MM.1S (cell line): ENCODE measurements at regions not wholly inside any gene's neighbourhood (a gene's known extent, or its start where the extent isn't known, plus 50 kb on each side); places are given as distances from the start of the nearest gene placed in this dataset.

Source experiments
- DNase-seq: peaks from one replicate; pipeline ENCODE4 v3.0.0-alpha.2; 2015
- H2AFZ ChIP-seq: fragments of 300-600 bp; sonication (generic); 2 replicates; pipeline ENCODE4 v1.6.0; 2016; ENCODE audit warnings: antibody characterized with exemption, low read length
- H3F3A ChIP-seq: fragments of 300-600 bp; sonication (generic); 2 replicates; pipeline ENCODE4 v1.6.1; 2016; ENCODE audit warnings: mild to moderate bottlenecking, antibody characterized with exemption, low read length, moderate library complexity, mixed read lengths; ENCODE audit not compliant: insufficient read depth
- H3K27ac ChIP-seq: fragments of 300-600 bp; sonication (generic); 2 replicates; pipeline ENCODE4 v1.5.1; 2016; ENCODE audit warnings: mild to moderate bottlenecking, low read length
- H3K27me3 ChIP-seq: fragments of 300-600 bp; sonication (generic); replicated peaks from 2 replicates; pipeline ENCODE4 v1.6.0; 2016; ENCODE audit warnings: low read length; ENCODE audit not compliant: insufficient read depth
- H3K36me3 ChIP-seq: fragments of 300-600 bp; sonication (generic); replicated peaks from 2 replicates; pipeline ENCODE4 v1.6.1; 2016; ENCODE audit warnings: mild to moderate bottlenecking, low read length, mixed read lengths; ENCODE audit not compliant: insufficient read depth
- H3K4me1 ChIP-seq: fragments of 300-600 bp; sonication (generic); 2 replicates; pipeline ENCODE4 v1.6.1; 2016; ENCODE audit warnings: low read length, mixed read lengths
- H3K4me2 ChIP-seq: fragments of 300-600 bp; sonication (generic); 2 replicates; pipeline ENCODE4 v1.6.0; 2016; ENCODE audit warnings: low read depth, low read length
- H3K4me3 ChIP-seq: fragments of 300-600 bp; sonication (generic); 2 replicates; pipeline ENCODE4 v1.5.1; 2016; ENCODE audit warnings: low read length, mixed read lengths
- H3K79me2 ChIP-seq: fragments of 300-600 bp; sonication (generic); 2 replicates; pipeline ENCODE4 v1.6.1; 2016; ENCODE audit warnings: mixed run types, low read length, mixed read lengths
- H3K9ac ChIP-seq: fragments of 300-600 bp; sonication (generic); 2 replicates; pipeline ENCODE4 v1.6.1; 2016; ENCODE audit warnings: low read length, mixed read lengths
- H3K9me2 ChIP-seq: fragments of 300-600 bp; sonication (generic); replicated peaks from 2 replicates; pipeline ENCODE4 v1.6.1; 2016; ENCODE audit warnings: mild to moderate bottlenecking, low read length, mixed read lengths; ENCODE audit not compliant: insufficient read depth
- H3K9me3 ChIP-seq: fragments of 300-600 bp; sonication (generic); replicated peaks from 2 replicates; pipeline ENCODE4 v1.6.1; 2016; ENCODE audit warnings: mild to moderate bottlenecking, low read length, mixed read lengths; ENCODE audit not compliant: insufficient read depth
- H4K20me1 ChIP-seq: fragments of 300-600 bp; sonication (generic); 2 replicates; pipeline ENCODE4 v1.6.1; 2016; ENCODE audit warnings: mild to moderate bottlenecking, low read length, moderate library complexity, mixed read lengths; ENCODE audit not compliant: insufficient read depth
- EZH2 ChIP-seq: fragments of 300-600 bp; sonication (generic); optimal IDR thresholded peaks from 2 replicates; pipeline ENCODE3; 2017; ENCODE audit warnings: low read depth, mild to moderate bottlenecking, antibody characterized with exemption, low read length, mixed read lengths
- EZH2phosphoT487 ChIP-seq: fragments of 300-600 bp; sonication (generic); IDR thresholded peaks from 2 replicates; pipeline ENCODE4 v1.6.1; 2018; ENCODE audit warnings: antibody characterized with exemption, low read length
- TF ChIP-seq, protein P1 (sequence below): fragments of 300-600 bp; sonication (generic); IDR thresholded peaks from 2 replicates; pipeline ENCODE4 v1.5.1; 2016; ENCODE audit warnings: antibody characterized with exemption, low read length, mixed read lengths

- Histone ChIP-seq H3K4me3 (no peak overlapping the region), H3K4me1 (no peaks in the 10 kb centered on the region), H3F3A (no peaks in the 10 kb centered on the region), H3K79me2 (no peaks in the 10 kb centered on the region), H3K9ac (no peak overlapping the region), H3K27me3 (peaks cover 76% of the 10 kb centered on the region), H3K4me2 (no peak overlapping the region), H3K9me2 (no peaks in the 10 kb centered on the region), H4K20me1 (no peaks in the 10 kb centered on the region), H3K27ac (no peak overlapping the region), H2AFZ (no peak overlapping the region), H3K9me3 (no peaks in the 10 kb centered on the region), H3K36me3 (no peaks in the 10 kb centered on the region)
- DNase-seq = no peak
- TF ChIP-seq, protein P1, sequence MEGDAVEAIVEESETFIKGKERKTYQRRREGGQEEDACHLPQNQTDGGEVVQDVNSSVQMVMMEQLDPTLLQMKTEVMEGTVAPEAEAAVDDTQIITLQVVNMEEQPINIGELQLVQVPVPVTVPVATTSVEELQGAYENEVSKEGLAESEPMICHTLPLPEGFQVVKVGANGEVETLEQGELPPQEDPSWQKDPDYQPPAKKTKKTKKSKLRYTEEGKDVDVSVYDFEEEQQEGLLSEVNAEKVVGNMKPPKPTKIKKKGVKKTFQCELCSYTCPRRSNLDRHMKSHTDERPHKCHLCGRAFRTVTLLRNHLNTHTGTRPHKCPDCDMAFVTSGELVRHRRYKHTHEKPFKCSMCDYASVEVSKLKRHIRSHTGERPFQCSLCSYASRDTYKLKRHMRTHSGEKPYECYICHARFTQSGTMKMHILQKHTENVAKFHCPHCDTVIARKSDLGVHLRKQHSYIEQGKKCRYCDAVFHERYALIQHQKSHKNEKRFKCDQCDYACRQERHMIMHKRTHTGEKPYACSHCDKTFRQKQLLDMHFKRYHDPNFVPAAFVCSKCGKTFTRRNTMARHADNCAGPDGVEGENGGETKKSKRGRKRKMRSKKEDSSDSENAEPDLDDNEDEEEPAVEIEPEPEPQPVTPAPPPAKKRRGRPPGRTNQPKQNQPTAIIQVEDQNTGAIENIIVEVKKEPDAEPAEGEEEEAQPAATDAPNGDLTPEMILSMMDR = no peak
- TF ChIP-seq EZH2phosphoT487 = no peak
- TF ChIP-seq EZH2 = no peak
Observed at GRCh38 chr1:4485398-4485797, 169.0 kb upstream of the AJAP1 start.

- Histone ChIP-seq H3K27ac (no peak overlapping the region), H3K9me3 (no peaks in the 10 kb centered on the region), H4K20me1 (no peaks in the 10 kb centered on the region), H2AFZ (no peak overlapping the region), H3K4me1 (no peaks in the 10 kb centered on the region), H3K9me2 (no peaks in the 10 kb centered on the region), H3K4me3 (no peak overlapping the region), H3K9ac (no peak overlapping the region), H3K27me3 (peaks cover 76% of the 10 kb centered on the region), H3K79me2 (no peaks in the 10 kb centered on the region), H3K36me3 (no peaks in the 10 kb centered on the region), H3F3A (no peaks in the 10 kb centered on the region), H3K4me2 (no peak overlapping the region)
- no peak for DNase-seq
- TF ChIP-seq, protein P1 = no peak
- no peak for TF ChIP-seq EZH2phosphoT487
- no peak for TF ChIP-seq EZH2
Observed at GRCh38 chr1:4485878-4486277, 168.5 kb upstream of the AJAP1 start.

DNA sequence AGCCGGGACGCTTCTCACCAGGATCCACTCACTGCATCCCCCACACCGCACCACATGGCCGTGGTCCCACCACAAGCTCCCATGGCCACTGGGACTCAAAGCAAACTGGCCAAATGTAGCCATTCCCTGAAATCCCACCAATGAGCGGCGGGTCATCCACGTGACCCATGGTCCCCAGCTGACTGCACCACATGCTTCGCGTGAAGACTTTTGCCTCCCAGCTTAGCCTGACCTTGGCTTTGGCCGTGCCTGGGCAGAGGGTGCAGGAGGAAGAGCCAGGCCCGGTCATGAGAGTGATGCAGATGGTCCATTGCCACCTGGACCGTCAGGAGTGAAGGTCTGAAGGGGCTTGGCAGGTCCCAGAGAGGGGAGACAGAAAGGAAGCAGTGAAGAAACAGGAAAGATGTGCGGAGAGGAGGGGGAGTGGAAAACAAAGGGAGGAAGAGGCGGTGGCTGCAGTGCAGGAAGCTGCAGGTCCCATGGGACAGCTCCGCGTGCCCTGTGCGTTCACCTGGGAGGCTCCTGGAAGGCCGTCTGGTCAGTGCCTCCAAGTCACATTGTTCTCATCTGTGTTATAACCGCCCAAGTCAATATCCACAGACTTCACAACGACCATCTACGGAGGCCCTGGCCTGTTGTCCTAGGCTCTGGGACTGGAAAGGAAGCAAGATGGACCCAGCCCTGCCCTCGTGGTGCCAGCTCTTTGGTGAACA lies 167.8 kb upstream of the AJAP1 start:
- no peak overlapping the region for H2AFZ ChIP-seq
- no peaks in the 10 kb centered on the region for H3K36me3 ChIP-seq
- H3K9me2 ChIP-seq = no peaks in the 10 kb centered on the region
- no peak overlapping the region for H3K9ac ChIP-seq
- H3K79me2 ChIP-seq = no peaks in the 10 kb centered on the region
- peaks cover 73% of the 10 kb centered on the region for H3K27me3 ChIP-seq
- no peaks in the 10 kb centered on the region for H3F3A ChIP-seq
- no peak overlapping the region for H3K4me3 ChIP-seq
- no peaks in the 10 kb centered on the region for H4K20me1 ChIP-seq
- TF ChIP-seq EZH2 (no peak), EZH2phosphoT487 (no peak)
- TF ChIP-seq, protein P1 = no peak
- no peaks in the 10 kb centered on the region for H3K4me1 ChIP-seq
- no peak overlapping the region for H3K4me2 ChIP-seq
- DNase-seq = no peak
- no peak overlapping the region for H3K27ac ChIP-seq
- no peaks in the 10 kb centered on the region for H3K9me3 ChIP-seq
